Fibroblast of pulmonary artery (primary cell): ENCODE measurements at regions not wholly inside any gene's neighbourhood (a gene's known extent, or its start where the extent isn't known, plus 50 kb on each side); places are given as distances from the start of the nearest gene placed in this dataset.

Experiments used
- DNase-seq: peaks from one replicate; pipeline ENCODE4 v3.0.0-alpha.2; 2010; ENCODE audit warnings: low read depth
- H3K4me3 ChIP-seq: replicated peaks from 2 replicates; pipeline ENCODE4 v1.5.1; 2011; ENCODE audit warnings: low read depth, mild to moderate bottlenecking, control low read depth, low read length, moderate library complexity
- TF ChIP-seq, protein P1 (sequence below): IDR thresholded peaks from 2 replicates; pipeline ENCODE4 v1.5.1; 2011; ENCODE audit warnings: mild to moderate bottlenecking, control low read depth, low read length, inconsistent platforms; ENCODE audit errors: missing control alignments

DNA sequence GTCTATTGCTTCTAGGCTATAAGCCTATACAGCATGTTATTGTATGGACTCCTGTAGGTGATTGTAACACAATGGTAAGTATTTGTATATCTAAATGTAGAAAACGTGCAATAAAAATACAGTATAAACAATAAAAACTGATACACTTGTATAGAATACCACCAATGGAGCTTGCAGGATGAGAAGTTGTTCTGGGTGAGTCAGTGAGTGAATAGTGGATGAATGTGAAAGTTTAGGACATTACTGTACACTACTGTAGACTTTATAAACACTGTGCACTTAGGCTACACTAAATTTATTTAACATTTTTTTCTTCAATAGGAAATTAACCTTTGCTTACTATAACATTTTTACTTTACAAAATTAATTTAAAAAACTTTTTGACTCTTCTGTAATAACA is 679.2 kb upstream of the ZNF804A start:
- no peak for DNase-seq
- no peak overlapping the region for H3K4me3 ChIP-seq
- TF ChIP-seq, protein P1, sequence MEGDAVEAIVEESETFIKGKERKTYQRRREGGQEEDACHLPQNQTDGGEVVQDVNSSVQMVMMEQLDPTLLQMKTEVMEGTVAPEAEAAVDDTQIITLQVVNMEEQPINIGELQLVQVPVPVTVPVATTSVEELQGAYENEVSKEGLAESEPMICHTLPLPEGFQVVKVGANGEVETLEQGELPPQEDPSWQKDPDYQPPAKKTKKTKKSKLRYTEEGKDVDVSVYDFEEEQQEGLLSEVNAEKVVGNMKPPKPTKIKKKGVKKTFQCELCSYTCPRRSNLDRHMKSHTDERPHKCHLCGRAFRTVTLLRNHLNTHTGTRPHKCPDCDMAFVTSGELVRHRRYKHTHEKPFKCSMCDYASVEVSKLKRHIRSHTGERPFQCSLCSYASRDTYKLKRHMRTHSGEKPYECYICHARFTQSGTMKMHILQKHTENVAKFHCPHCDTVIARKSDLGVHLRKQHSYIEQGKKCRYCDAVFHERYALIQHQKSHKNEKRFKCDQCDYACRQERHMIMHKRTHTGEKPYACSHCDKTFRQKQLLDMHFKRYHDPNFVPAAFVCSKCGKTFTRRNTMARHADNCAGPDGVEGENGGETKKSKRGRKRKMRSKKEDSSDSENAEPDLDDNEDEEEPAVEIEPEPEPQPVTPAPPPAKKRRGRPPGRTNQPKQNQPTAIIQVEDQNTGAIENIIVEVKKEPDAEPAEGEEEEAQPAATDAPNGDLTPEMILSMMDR: no peak

DNA sequence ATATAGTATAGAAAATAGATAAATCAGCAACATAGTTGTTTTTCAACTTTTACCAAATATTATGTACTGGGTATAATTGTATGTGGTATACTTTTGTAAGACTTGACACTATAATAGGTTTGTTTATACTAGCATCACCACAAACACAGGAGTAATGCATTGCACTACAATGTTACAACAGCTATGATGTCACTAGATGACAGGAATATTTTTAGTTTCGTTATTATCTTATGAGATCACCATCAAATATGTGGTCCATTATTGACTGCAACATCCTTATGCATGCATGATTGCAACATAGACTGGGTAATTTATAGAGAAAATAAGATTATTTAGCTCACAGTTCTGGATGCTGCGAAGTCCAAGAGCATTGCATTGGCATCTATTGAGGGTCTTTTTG is 678.4 kb upstream of the ZNF804A start:
- TF ChIP-seq, protein P1: no peak
- H3K4me3 ChIP-seq: no peak overlapping the region
- DNase-seq: no peak

DNA sequence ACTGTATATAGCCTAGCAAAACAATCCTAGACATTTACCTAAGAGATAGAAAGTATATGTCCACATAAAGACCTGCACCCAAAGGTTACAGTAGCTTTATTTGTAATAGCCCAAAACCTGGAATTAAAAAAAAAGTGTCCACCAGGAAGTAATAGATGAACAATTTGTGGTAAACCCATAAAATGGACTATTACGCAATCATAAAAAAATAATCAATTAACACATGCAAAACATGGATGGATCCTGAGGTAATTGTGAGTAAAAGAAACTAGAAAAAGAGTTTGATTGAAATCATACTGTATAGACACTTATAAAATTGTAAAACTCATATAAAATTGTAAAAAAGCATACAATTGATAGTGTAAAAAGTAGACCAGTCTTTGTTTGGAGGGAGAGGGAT is 673.0 kb upstream of the ZNF804A start:
- H3K4me3 ChIP-seq: no peak overlapping the region
- TF ChIP-seq, protein P1: no peak
- no peak for DNase-seq

DNA sequence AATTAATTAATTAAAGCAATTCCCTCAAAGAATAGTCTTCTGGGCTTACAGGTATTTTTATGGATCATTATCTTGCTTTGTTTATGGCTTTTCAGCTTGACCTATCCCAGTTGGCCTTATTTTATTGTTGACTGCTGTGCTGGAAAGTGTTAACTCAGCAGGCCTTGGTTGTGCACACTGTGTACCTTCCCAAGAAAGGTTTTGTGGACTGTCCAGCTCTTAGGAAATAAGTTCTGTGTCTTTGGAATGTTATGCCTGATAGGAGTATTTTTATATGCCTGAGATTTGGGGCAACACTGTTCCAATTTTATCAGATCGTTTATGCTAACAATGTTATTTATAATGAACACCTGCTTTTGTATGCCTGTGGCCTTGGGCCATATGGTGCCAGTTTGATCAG is 671.9 kb upstream of the ZNF804A start:
- H3K4me3 ChIP-seq: no peak overlapping the region
- DNase-seq: no peak
- TF ChIP-seq, protein P1: no peak

DNA sequence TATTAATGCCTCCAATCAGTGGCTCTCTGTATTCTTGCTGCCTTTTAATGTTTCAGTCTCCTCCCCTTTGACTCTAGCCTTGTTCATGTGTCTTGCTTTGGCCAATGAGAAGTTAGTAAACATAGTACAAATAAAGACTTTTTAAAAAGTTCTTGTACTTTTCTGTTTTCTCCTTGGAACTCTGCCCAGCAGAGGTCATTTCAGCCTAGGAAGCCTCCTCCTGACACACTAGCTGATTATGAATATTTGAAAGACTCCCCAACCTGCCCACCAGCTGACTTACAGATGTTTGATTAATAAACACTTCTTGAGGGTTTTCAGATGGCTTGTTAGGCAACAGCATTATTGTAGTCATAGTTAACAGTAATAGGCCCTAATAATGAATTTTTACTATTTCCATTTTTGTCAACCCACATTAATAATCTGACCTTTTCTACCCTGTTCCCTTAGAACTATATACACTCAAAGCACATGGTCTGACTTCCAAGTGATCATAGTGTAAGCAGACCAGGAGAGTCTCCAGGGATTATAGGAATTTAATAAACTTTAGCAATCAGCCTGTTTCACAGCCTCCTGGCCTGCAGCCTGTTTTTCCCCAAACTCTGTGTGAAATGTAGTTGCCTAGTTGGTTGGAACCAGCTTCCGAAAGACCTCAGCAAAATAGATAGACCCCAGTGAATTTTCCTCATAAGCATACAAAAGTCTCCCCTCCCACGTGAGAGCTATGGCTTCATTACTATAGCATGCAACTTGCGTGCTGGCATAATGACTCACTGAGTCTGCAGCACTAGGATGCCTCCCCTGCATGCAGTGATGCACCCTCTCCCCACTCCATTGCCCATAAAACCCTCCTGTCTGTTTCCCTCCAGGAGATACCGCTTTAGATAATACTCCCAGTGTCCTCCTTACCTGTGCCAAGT is 670.7 kb upstream of the ZNF804A start:
- TF ChIP-seq, protein P1: no peak
- no peak overlapping the region for H3K4me3 ChIP-seq
- DNase-seq: peak; percentile 56

DNA sequence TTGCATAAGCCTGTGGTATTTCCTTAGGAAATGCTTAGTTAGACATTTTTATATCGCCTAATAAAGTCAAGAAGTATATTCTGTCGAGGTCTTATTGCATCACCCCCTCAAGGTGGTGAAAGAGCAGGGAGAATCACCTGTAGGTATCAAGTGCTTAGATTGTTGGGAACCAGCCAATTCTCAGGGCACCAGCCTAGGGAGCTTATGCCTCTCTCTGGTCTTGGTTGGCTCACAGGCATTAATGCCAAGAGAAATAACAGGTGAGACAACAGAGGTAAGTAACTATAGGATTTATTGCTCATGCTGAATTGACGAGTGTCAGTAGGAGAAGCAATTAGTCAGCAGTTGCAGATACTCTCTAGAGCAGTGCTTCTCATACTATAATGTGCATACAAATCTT is 663.3 kb upstream of the ZNF804A start:
- no peak for DNase-seq
- H3K4me3 ChIP-seq: no peak overlapping the region
- TF ChIP-seq, protein P1: no peak

DNA sequence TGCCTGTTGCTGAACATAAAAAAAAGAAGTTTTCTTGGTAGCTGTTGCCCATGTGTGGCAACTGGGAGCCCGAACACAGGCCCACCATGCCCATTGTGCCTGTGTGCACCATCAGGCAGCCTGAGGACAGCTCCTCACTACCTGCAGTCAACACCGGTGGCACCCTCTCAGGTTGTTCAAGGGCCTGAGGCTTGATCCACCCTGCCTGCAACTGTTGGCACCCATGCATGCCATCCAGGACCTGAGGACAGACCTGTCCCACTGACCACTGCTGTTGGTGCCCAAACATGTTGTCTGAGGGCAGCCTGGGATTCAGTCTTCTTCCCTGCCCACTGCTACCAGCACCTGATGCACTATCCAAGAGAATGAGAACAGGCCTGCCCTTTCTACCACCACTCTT is 661.1 kb upstream of the ZNF804A start:
- TF ChIP-seq, protein P1: no peak
- no peak for DNase-seq
- H3K4me3 ChIP-seq: no peak overlapping the region
